NCI-H1092 (cell line): ENCODE measurements at regions not wholly inside any gene's neighbourhood (a gene's known extent, or its start where the extent isn't known, plus 50 kb on each side); places are given as distances from the start of the nearest gene placed in this dataset.

ENCODE experiments used
- DNase-seq: peaks from one replicate; lab custom pipeline; 2025; lab: John Stamatoyannopoulos, UW

- no peak for DNase-seq
These were observed 325.8 kb upstream of the ZMIZ1 start for GRCh38 chr10:78742730-78743615.

GRCh38 chr10:78744056-78744455 lies 324.7 kb upstream of the ZMIZ1 start:
- DNase-seq = no peak

GRCh38 chr10:78744491-78745090 lies 324.2 kb upstream of the ZMIZ1 start:
- no peak for DNase-seq

DNA sequence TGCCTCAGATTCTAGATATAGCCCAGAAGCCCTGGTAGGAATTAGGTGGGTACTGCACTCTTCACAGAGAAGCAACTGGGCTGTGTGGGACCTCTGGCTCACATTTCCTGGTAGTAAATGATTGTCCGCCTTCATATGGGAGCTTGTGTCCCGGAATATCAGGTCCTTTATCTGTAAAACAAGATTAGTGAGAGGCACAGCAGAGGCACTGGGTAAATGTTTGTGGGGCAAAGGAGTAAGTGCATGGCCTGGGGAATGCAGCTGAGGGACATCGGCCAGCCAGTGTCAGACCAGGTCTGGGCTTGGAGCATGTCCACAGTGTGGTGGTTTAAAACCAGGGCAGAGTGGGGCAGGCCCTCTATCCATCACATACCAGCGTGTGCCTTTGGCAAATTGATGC lies 323.3 kb upstream of the ZMIZ1 start:
- no peak for DNase-seq

DNA sequence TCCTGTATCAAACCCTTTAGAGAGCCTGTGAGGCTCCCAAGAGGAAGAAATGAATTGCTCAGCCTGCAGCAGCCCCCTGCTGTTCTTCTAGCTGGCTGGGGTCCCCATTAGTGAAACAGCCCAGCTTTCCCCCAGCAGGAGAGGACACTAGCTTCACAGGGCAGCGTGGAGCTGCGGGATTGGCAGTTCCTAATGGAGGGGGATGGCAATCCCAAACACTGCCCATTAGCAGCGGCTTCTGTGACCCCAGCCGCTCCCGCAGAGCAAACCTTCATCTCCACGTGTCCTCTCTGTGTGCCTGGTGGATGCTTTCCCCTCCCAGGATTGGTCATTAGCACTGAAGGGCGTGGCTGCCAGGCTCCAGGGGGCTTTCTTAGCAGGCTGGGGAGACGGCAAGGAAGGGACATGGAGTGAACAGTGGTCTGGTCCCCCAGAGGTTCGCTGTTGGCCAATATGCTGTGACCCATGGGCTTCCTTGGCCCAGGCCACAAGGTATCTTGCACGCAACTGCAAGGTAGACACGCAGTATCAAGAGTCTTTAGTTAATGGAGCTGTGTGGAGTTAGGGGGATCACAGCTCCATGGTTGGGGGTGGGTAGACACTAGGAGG lies 322.5 kb upstream of the ZMIZ1 start:
- no peak for DNase-seq

DNA sequence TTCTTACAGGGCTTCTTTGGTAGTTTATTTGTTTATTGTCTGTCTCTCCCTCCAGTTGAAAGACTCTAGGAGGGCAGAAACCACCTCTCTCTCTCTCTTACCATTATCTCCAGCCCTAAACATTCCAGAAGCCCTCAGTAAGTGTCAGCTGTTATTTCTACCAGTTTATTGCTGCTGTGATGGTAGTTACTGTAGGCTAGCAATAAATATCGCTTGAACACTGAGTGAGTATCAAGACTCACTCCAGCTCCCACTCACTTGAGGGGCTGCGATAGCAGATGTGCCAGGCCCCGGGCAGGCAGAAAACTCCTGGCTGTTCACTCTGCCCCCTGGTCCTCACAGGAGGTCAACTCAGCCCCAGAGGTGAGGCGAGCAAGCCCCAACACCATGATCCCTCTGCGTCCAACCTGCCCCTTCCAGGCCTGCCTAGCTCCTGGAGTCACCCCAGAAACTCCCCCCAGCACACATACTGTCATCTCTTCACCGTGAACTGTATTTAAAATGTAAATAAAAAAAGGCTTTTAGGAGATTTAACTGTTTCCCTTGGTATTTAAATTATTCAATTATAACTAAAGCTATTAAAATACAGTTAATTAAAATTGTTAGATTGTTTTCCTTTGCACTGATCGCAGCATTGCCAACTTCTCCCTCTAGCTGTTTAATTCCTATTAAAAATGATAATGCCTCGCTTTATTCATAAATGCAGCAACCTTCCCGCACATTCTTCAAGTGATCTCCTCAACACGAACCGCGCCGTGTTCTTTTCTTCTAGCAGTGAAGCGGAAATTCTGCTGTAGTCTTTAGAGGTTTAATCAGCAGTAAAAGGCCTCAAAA lies 321.1 kb upstream of the ZMIZ1 start:
- no peak for DNase-seq

DNA sequence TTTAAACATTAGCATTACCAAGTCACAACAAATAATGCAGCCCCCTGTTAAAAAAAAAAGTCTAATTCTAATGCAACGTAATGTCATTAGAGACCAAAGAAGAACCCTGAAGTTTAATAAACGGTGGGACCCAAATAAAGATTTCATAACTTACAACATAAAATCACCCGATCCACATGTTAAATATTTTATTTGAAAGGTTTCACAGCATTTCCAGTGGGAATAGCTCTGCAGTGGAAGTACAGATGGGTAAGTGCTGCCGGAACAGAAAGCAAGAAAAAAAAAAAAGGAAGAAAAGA lies 320.6 kb upstream of the ZMIZ1 start:
- DNase-seq = no peak

DNA sequence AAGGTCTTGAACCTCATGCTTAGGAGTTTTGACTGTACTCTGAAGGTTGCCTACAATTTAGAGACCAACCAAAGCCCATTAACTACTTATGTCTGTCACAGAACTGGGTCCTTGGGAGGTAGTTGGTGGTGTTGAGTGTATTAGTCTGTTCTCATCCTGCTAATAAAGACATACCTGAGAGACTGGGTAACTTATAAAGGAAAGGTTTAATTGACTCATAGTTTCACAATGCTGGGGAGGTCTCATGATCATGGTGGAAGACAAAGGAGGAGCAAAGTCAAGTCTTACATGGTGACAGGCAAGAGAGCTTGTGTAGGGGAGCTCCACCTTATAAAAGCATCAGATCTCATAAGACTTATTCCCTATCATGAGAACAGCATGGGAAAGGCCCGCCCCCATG lies 319.6 kb upstream of the ZMIZ1 start:
- no peak for DNase-seq

DNA sequence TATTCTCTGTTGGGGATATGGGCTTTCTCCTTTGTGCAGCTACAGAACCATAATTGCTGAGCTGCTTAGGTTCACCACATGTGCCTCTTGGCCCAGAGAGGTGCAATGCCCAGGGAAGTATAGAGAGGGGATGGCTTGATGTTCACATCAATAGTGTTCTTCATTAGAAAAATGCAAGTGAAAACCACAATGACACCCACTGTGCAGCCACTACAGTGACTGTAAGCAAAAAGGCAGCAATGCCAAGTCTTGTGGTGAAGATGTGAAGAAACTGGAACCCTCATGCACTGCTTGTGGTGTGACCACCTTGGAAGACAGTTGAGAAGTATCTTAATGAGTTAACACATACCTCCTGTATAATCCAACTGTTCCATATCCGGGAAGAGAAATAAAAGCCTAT lies 318.9 kb upstream of the ZMIZ1 start:
- DNase-seq = no peak

- DNase-seq = no peak
These were observed 318.3 kb upstream of the ZMIZ1 start for GRCh38 chr10:78750418-78750817.

DNA sequence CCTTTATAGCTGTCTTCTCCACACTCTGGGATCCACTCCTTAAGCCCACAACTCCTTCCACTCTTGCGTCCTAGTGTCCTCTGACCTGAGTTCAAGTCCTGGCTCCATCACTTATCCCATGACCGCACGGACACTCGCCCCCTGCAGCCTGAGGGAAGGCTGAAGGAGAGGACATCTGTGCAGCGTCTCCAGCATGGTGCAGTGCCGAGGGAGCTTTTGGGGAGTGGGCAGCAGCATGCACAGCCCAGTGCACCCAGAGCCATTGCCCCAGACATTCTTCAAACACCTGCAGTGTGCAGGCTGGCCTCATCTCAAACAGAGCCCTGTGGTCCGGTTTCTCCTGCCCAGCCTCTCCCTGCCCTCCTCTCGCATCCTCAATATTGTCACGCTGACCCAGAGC lies 317.1 kb upstream of the ZMIZ1 start:
- no peak for DNase-seq

DNA sequence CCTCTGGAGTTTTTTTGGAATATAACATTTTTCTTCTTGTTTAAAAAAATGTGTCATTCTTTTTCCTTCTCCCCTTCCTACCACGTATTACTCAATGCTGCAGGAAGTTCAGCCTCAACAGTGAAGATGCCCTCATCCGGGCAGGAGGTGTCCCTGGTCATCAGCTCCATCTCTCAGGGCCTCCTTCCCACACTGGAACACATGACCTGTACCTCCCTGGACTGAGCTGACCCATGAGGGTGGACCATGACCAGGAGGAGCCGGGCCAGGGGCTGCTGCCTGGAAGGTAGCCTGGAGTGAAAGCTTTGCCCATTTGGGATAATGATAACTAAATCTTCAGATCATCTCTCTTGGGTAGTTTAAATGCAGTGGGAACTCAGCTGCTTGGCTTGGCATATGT lies 316.5 kb upstream of the ZMIZ1 start:
- DNase-seq = no peak

DNA sequence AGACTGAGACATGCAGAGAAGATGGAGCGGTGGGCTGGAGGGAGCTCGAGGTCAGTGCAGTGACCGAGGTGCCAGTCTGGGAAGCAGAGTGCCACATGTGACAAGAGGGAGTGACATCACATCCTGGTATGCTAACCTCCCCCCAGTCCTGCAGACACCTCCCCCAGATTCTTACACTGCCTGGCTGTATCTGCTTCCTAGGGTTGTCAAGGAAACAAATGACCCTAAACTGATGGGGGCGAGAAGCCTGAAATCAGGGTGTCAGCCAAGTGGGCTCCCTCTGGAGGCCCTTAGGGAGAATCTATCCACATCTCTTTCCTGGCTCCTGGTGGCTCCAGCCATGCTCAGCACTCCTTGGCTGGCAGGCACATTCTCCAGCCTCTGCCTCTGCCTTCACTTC lies 316.1 kb upstream of the ZMIZ1 start:
- DNase-seq = no peak

- no peak for DNase-seq
These were observed 314.3 kb upstream of the ZMIZ1 start for GRCh38 chr10:78754269-78755062.

DNA sequence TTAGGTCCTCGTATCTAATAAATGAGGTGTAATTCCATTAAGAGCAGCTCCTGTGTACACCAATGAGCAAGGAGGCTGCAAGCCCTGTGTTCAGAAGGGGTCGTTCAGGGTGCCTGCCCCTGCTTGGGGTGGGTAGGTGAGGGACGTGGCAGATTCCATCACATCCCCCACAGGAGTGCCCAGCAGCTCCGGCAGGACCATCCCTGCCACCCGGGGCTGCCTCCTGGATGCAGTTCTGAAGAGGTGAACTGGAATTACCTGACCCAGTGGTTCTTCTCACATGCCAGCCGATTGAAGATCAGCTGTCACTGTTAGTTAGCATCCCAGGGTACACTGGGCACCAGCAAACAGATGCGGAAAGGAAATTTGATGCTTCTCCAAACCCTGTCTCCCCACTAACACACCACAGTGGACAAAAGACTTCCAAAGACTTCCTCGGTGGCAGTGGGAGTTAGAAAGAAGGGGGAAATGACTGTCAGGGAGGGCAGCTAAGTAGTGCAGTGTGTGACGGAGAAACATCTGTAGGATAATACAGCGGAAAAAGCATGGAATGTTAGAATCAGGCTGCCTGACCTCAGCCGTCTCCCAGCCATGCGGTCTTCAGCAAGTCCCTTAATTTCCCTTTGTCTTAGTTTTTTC lies 313.6 kb upstream of the ZMIZ1 start:
- no peak for DNase-seq

- DNase-seq = no peak
These were observed 312.8 kb upstream of the ZMIZ1 start for GRCh38 chr10:78755877-78756455.

- no peak for DNase-seq
These were observed 312.0 kb upstream of the ZMIZ1 start for GRCh38 chr10:78756604-78757343.

GRCh38 chr10:78757344-78757925 lies 311.3 kb upstream of the ZMIZ1 start:
- DNase-seq = no peak

DNA sequence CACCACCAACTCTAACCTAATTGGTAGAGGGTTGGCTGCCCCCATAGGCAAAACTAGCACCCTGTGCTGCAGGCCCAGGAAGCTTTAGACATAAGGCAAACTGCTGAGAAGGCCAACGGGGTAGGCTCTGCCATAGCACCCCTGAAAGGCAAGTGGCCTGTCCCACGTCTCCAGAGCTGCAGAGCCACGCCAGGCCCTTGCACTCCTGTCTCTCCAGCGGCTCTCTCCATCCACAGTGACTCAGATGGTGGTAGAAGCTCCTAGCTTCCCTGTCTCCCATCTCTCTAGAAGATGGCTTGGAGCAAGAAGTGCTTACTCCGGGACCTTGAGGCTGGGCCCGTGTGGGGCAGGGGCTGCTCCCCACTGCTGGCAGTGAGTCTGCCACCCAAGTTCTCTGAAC lies 310.6 kb upstream of the ZMIZ1 start:
- DNase-seq = no peak
